ENCODE measurements at regions not wholly inside any gene's neighbourhood (a gene's known extent, or its start where the extent isn't known, plus 50 kb on each side); places are given as distances from the start of the nearest gene placed in this dataset.

- TF ChIP-seq CTCF (IDR thresholded peaks at IDR 0.05), result no peak
- TF ChIP-seq POLR2A (IDR thresholded peaks at IDR 0.05), result no peak
- TF ChIP-seq POLR2AphosphoS5 (IDR thresholded peaks at IDR 0.05), result no peak
Observed at GRCh38 chr20:22006306-22006705, 300.8 kb downstream of the PAX1 start.

Data from breast epithelium (tissue), 3 donors.